HepG2 (cell line): ENCODE measurements at regions not wholly inside any gene's neighbourhood (a gene's known extent, or its start where the extent isn't known, plus 50 kb on each side); places are given as distances from the start of the nearest gene placed in this dataset.

ENCODE experiments used
- ATAC-seq: fragments of 200-7000 bp; cut with Tn5 transposase; 3 replicates; pipeline ENCODE4 v1.9.1; 2020; ENCODE audit warnings: mild to moderate bottlenecking, moderate library complexity
- BruUV-seq: library from RNA; stranded (reverse); fragments of 400-500 nt; replicated peaks from 2 replicates; lab custom pipeline; 2021; lab: Mats Ljungman, UMichigan
- CTCF ChIA-PET: fragments of 300-600 bp; formaldehyde crosslinking; extraction: SDS; loops from one replicate; lab custom pipeline; 2021; ENCODE audit warnings: low total read pairs, inconsistent platforms, low intra/inter-chr PET ratio; lab: Yijun Ruan, JAX
- POLR2A ChIA-PET: fragments of 350-600 bp; sonication (Branson Sonifier 250); formaldehyde crosslinking; loops from one replicate; lab custom pipeline; 2020; ENCODE audit warnings: antibody characterized with exemption, inconsistent platforms; lab: Yijun Ruan, JAX
- DNase-seq: peaks from one replicate; pipeline ENCODE4 v3.0.0-alpha.2; 2015; ENCODE audit warnings: low spot score
- FAIRE-seq: peaks from 3 replicates; lab custom pipeline; 2011; peaks lifted over from hg19 to GRCh38; lab: Jason Lieb, UNC
- H2AFZ ChIP-seq: one replicate; pipeline ENCODE4 v1.6.1; 2011; ENCODE audit warnings: low read length, inconsistent platforms
- H3K27ac ChIP-seq: fragments of 300-600 bp; 3 replicates; pipeline ENCODE4 v1.8.0; 2011; ENCODE audit warnings: mixed run types, mild to moderate bottlenecking, mixed read lengths, low read length, inconsistent platforms; ENCODE audit not compliant: insufficient read depth; ENCODE audit errors: extremely low read length
- H3K27me3 ChIP-seq, 2 experiments: fragments of 200-600 bp in 1 of 2; 2 replicates in 1 of 2; 3 replicates in 1 of 2; pipeline versions ENCODE4 v1.6.0 to v1.8.0; 2011; ENCODE audit warnings: low read length in 2 of 2, mild to moderate bottlenecking in 2 of 2, moderate library complexity in 2 of 2, inconsistent platforms in 1 of 2; ENCODE audit not compliant: insufficient read depth in 2 of 2, control insufficient read depth in 1 of 2
- H3K36me3 ChIP-seq, 2 experiments: fragments of 200-600 bp in 1 of 2; replicated peaks in 1 of 2; 2 replicates in 1 of 2; 3 replicates in 1 of 2; pipeline versions ENCODE4 v1.5.1 to v1.8.0; 2011; ENCODE audit warnings: low read length in 2 of 2, inconsistent platforms in 1 of 2; ENCODE audit not compliant: insufficient read depth in 2 of 2, control insufficient read depth in 1 of 2
- H3K4me1 ChIP-seq: 2 replicates; pipeline ENCODE4 v1.5.1; 2012; ENCODE audit warnings: low read length, inconsistent platforms; ENCODE audit not compliant: insufficient read depth
- H3K4me2 ChIP-seq: 2 replicates; pipeline ENCODE4 v1.6.0; 2011; ENCODE audit warnings: low read depth, low read length, inconsistent platforms
- H3K4me3 ChIP-seq, 3 experiments: fragments of 200-600 bp in 1 of 3; sonication (generic), shearing (Covaris generic) in 1 of 3; replicated peaks in 1 of 3; 2 replicates each; pipeline ENCODE4 v1.5.1; 2011 to 2016; ENCODE audit warnings: low read length in 3 of 3, inconsistent platforms in 2 of 3, low read depth in 2 of 3, mild to moderate bottlenecking in 2 of 3, control low read depth in 1 of 3, mixed read lengths in 1 of 3; ENCODE audit not compliant: insufficient read depth in 1 of 3
- H3K79me2 ChIP-seq: one replicate; pipeline ENCODE4 v1.6.1; 2011; ENCODE audit warnings: low read length, inconsistent platforms; ENCODE audit not compliant: insufficient read depth
- H3K9ac ChIP-seq: 2 replicates; pipeline ENCODE4 v1.6.0; 2011; ENCODE audit warnings: mild to moderate bottlenecking, low read depth, low read length, inconsistent platforms; ENCODE audit not compliant: insufficient read depth
- H3K9me3 ChIP-seq: 2 replicates; pipeline ENCODE4 v1.5.1; 2012; ENCODE audit warnings: mild to moderate bottlenecking, low read length
- H4K20me1 ChIP-seq: 2 replicates; pipeline ENCODE4 v1.6.0; 2011; ENCODE audit warnings: inconsistent platforms, mild to moderate bottlenecking, low read length, moderate library complexity; ENCODE audit not compliant: insufficient read depth
- ATF7 ChIP-seq, 2 experiments: fragments of 450-650 bp in 1 of 2; sonication (generic) in 1 of 2; formaldehyde crosslinking in 1 of 2; IDR thresholded peaks; 2 replicates each; pipeline versions ENCODE4 v1.4.0 to v1.6.1; 2016 to 2020; ENCODE audit warnings: antibody characterized with exemption in 1 of 2, mild to moderate bottlenecking in 1 of 2, missing genetic modification reagents in 1 of 2
- CREB1 ChIP-seq, 2 experiments: fragments of 450-650 bp in 1 of 2; IDR thresholded peaks; 2 replicates each; pipeline ENCODE4 v1.6.1; 2016 to 2017; ENCODE audit warnings: control low read depth in 1 of 2, mild to moderate bottlenecking in 1 of 2, missing compliant biosample characterization in 1 of 2, missing genetic modification characterization in 1 of 2
- FOXK1 ChIP-seq: sonication (generic); formaldehyde crosslinking; IDR thresholded peaks from 2 replicates; pipeline ENCODE4 v1.4.0; 2020; ENCODE audit warnings: low read depth, missing genetic modification reagents, borderline replicate concordance
- GLI4 ChIP-seq: sonication (generic); formaldehyde crosslinking; IDR thresholded peaks from 2 replicates; pipeline ENCODE4 v1.5.1; 2020; ENCODE audit warnings: missing genetic modification reagents, mild to moderate bottlenecking, moderate library complexity, borderline replicate concordance
- PBX3 ChIP-seq: sonication (generic); formaldehyde crosslinking; IDR thresholded peaks from 2 replicates; pipeline ENCODE4 v1.8.1; 2023; ENCODE audit warnings: missing genetic modification reagents, inconsistent platforms, borderline replicate concordance
- PLSCR1 ChIP-seq: sonication (generic); formaldehyde crosslinking; IDR thresholded peaks from 2 replicates; pipeline ENCODE4 v1.5.0; 2020; ENCODE audit warnings: missing genetic modification reagents, mild to moderate bottlenecking, borderline replicate concordance
- ZNF792 ChIP-seq: IDR thresholded peaks from 2 replicates; pipeline ENCODE4 v1.6.1; 2016
- WGBS: methylation state at CpG from one replicate; pipeline ENCODE4 v1.1.6; 2017; ENCODE audit warnings: low lambda C conversion rate; 5-methylcytosine and 5-hydroxymethylcytosine counted together
- in situ Hi-C: cut with HindIII; loops from 2 replicates; pipeline ENCODE4 v1.10.0; 2017; ENCODE audit warnings: low pct_unique_long_range_greater_than_20kb; ENCODE audit not compliant: extremely low pct_ligation_motif_present
- intact Hi-C: fragments of 100-400 bp; cut with micrococcal nuclease; formaldehyde crosslinking; loops from one replicate; pipeline ENCODE4 v1.10.0; 2022; ENCODE audit not compliant: unreplicated experiment

- ATAC-seq = no peak
- intact Hi-C loops = no loop called here
- no peak overlapping the region for H3K4me2 ChIP-seq
- H3K27ac ChIP-seq = no peak overlapping the region
- FAIRE-seq = no peak
- no peak overlapping the region for H2AFZ ChIP-seq
- no peaks in the 10 kb centered on the region for H3K79me2 ChIP-seq
- peaks cover 7 to 86% of the 10 kb centered on the region in 2 experiments; a peak in 4 of 5 replicates for H3K27me3 ChIP-seq
- H3K4me3 ChIP-seq = no peak overlapping the region
- H3K4me1 ChIP-seq = no peaks in the 10 kb centered on the region
- POLR2A ChIA-PET = no interaction called here
- CTCF ChIA-PET = no interaction called here
- in situ Hi-C loops = no loop called here
- no peaks in the 10 kb centered on the region for H3K9me3 ChIP-seq
- no peaks in the 10 kb centered on the region for H3K36me3 ChIP-seq
- no peak for DNase-seq
- H3K9ac ChIP-seq = no peak overlapping the region
- 21% methylated on average over 11 of the region's 11 CpGs for WGBS
- BruUV-seq = no TSS peak
- H4K20me1 ChIP-seq = no peaks in the 10 kb centered on the region
- TF ChIP-seq CREB1 (IDR thresholded peaks at IDR 0.05) (peak; percentile 80), CREB1 (CRISPR knock-in tag; IDR thresholded peaks at IDR 0.05) (no peak), GLI4 (no peak), PBX3 (no peak), ZNF792 (CRISPR knock-in tag) (no peak), ATF7 (IDR thresholded peaks at IDR 0.05) (peak; percentile 96), ATF7 (CRISPR knock-in tag; IDR thresholded peaks at IDR 0.05) (no peak), PLSCR1 (CRISPR knock-in tag) (no peak), FOXK1 (CRISPR knock-in tag) (no peak)
Measured at GRCh38 chr2:2726163-2726562, 395.1 kb upstream of the MYT1L start.
